ENCODE measurements at regions not wholly inside any gene's neighbourhood (a gene's known extent, or its start where the extent isn't known, plus 50 kb on each side); places are given as distances from the start of the nearest gene placed in this dataset.

DNA sequence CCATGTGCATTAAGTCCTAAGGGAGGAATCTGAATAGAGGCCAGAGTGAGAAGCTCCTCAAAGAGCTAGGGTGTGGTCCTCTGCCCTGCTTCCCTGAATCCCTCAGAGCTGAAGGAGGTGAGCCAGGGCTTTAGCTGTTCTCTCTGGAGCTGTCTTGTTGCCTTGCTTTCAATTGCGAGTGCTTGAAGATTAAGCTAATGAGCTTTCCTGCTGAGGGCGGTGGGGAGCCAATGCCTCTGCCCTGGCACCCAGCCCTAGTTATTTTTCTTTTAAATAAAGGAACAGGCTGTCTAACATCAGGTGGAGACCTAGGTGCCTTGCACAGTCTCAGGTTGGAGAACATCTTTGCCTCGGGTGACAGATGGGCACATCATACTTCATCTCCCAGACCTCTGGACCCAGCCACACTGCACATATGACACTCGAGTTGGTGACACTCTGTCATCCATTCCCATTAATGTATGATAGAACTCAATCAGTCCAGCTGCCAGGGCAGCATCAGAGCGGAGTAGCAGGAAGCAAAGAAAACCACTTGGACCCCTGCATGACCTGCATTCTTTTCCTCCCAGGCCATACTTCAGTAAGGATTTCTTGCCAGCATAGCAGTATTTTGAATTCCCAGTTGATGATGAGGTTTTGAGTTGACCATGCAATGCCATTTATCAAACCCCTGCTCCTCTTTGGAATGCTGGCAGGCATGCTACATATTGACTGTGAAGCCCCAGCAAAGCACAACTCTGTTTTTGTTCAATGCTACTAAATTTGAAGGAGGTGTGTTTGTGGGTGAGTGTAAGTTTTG is 292.7 kb downstream of the RNF144A start:
- H3K36me3 ChIP-seq (ENCODE audit: control insufficient read depth in 2 of 2, insufficient read depth in 1 of 2, low read length in 2 of 2) = no peaks in the 10 kb centered on the region
- POLR2A ChIA-PET = no interaction called here
- no peak overlapping the region for H3K27ac ChIP-seq (ENCODE audit: extremely low read depth, low read depth, low read length)
- no peak overlapping the region for H3K4me3 ChIP-seq (ENCODE audit: low read depth, low read length)
- no peaks in the 10 kb centered on the region for H3K9me3 ChIP-seq (ENCODE audit: control insufficient read depth, insufficient read depth, low read depth, low read length)
- TF ChIP-seq KLF7 (tag by site-specific recombination; IDR thresholded peaks at IDR 0.05; ENCODE audit: borderline replicate concordance) = no peak
- TF ChIP-seq ZNF473 (tag by site-specific recombination; IDR thresholded peaks at IDR 0.05) = no peak
- TF ChIP-seq, protein P1, sequence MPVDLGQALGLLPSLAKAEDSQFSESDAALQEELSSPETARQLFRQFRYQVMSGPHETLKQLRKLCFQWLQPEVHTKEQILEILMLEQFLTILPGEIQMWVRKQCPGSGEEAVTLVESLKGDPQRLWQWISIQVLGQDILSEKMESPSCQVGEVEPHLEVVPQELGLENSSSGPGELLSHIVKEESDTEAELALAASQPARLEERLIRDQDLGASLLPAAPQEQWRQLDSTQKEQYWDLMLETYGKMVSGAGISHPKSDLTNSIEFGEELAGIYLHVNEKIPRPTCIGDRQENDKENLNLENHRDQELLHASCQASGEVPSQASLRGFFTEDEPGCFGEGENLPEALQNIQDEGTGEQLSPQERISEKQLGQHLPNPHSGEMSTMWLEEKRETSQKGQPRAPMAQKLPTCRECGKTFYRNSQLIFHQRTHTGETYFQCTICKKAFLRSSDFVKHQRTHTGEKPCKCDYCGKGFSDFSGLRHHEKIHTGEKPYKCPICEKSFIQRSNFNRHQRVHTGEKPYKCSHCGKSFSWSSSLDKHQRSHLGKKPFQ (tag by site-specific recombination; IDR thresholded peaks at IDR 0.05) = no peak
- no peak for TF ChIP-seq KLF9 (tag by site-specific recombination; IDR thresholded peaks at IDR 0.05; ENCODE audit: low read depth)
- TF ChIP-seq PRDM1 (tag by site-specific recombination; IDR thresholded peaks at IDR 0.05) = no peak
- TF ChIP-seq ZNF354C (tag by site-specific recombination; IDR thresholded peaks at IDR 0.05; ENCODE audit: borderline replicate concordance, low read depth) = no peak
- no peaks in the 10 kb centered on the region for H3K4me1 ChIP-seq (ENCODE audit: control insufficient read depth, insufficient read depth, low read length)
- CTCF ChIA-PET = interaction anchor here (1.2 kb wide), 1 partner anchor 23 kb away, joined by 3 read pairs; no protein-coding TSS in a partner anchor

DNA sequence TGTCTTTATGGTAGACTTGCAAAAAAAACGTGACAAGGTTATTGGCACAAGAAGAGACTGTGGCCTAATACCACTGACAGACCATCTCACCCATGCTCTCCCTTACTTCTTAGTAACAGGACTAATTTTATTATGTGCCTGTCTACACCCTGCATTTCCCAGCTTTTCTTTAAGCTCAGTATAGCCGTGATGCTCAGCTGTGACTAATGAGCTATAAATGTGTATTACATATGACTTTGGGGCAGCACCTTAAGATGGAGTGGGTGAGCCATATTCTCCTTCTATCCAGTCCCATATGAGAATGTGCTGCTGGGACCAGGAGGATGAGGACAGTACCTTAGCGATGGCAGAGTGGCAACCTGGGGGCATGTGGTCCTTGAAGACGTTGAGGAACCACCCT is 293.5 kb downstream of the RNF144A start:
- no peak overlapping the region for H3K4me3 ChIP-seq (ENCODE audit: low read depth, low read length)
- no peaks in the 10 kb centered on the region for H3K9me3 ChIP-seq (ENCODE audit: control insufficient read depth, insufficient read depth, low read depth, low read length)
- no peak for TF ChIP-seq ZNF184 (tag by site-specific recombination; IDR thresholded peaks at IDR 0.05)
- H3K36me3 ChIP-seq (ENCODE audit: control insufficient read depth in 2 of 2, insufficient read depth in 1 of 2, low read length in 2 of 2) = no peaks in the 10 kb centered on the region
- ChIA-PET CTCF (interaction anchor here (1.2 kb wide), 1 partner anchor 22 kb away, joined by 3 read pairs; no protein-coding TSS in a partner anchor), POLR2A (no interaction called here)
- no peak overlapping the region for H3K27ac ChIP-seq (ENCODE audit: extremely low read depth, low read depth, low read length)
- no peaks in the 10 kb centered on the region for H3K4me1 ChIP-seq (ENCODE audit: control insufficient read depth, insufficient read depth, low read length)

DNA sequence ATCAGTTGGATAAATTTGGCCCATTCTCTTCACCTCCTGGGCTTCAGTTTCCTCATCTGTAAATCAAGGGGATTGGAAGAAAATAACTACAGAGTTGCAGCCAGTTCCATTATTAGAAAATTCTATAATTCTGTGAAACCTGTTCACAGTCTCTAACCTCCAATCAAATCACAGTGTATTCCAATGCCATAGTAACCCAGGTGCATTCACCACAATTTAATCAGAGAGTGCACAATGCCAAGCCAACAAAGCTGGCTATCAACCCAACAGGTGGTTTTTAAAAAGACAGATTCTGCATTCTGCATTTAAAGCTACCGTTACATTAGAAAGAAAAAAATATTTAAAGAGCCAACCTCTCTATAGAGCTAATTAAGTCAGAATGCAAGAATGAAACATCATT is 308.6 kb downstream of the RNF144A start:
- Histone ChIP-seq H3K27ac (ENCODE audit: extremely low read depth, low read depth, low read length) (no peak overlapping the region), H3K4me3 (ENCODE audit: low read depth, low read length) (no peak overlapping the region), H3K9me3 (ENCODE audit: control insufficient read depth, insufficient read depth, low read depth, low read length) (no peaks in the 10 kb centered on the region; the same call in 1 of the 2 replicates), H3K4me1 (ENCODE audit: control insufficient read depth, insufficient read depth, low read length) (no peaks in the 10 kb centered on the region), H3K36me3 (ENCODE audit: control insufficient read depth in 2 of 2, insufficient read depth in 1 of 2, low read length in 2 of 2) (no peaks in the 10 kb centered on the region)
- CTCF ChIA-PET = no interaction called here
- POLR2A ChIA-PET = no interaction called here
- TF ChIP-seq ZNF791 (tag by site-specific recombination; IDR thresholded peaks at IDR 0.05) (no peak), GLI4 (tag by site-specific recombination; IDR thresholded peaks at IDR 0.05) (no peak), ZNF544 (tag by site-specific recombination; IDR thresholded peaks at IDR 0.05) (no peak), ZNF350 (tag by site-specific recombination; IDR thresholded peaks at IDR 0.05) (no peak), ZNF830 (tag by site-specific recombination; IDR thresholded peaks at IDR 0.05; ENCODE audit: low read depth) (no peak), ZNF169 (tag by site-specific recombination; IDR thresholded peaks at IDR 0.05) (no peak), ZNF2 (tag by site-specific recombination; IDR thresholded peaks at IDR 0.05) (no peak), ZNF239 (tag by site-specific recombination; IDR thresholded peaks at IDR 0.05) (no peak), RBAK (tag by site-specific recombination; IDR thresholded peaks at IDR 0.05) (no peak), BCL11A (tag by site-specific recombination; IDR thresholded peaks at IDR 0.05; ENCODE audit: low read depth) (no peak)
- TF ChIP-seq, protein P2, sequence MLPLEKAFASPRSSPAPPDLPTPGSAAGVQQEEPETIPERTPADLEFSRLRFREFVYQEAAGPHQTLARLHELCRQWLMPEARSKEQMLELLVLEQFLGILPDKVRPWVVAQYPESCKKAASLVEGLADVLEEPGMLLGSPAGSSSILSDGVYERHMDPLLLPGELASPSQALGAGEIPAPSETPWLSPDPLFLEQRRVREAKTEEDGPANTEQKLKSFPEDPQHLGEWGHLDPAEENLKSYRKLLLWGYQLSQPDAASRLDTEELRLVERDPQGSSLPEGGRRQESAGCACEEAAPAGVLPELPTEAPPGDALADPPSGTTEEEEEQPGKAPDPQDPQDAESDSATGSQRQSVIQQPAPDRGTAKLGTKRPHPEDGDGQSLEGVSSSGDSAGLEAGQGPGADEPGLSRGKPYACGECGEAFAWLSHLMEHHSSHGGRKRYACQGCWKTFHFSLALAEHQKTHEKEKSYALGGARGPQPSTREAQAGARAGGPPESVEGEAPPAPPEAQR (tag by site-specific recombination; IDR thresholded peaks at IDR 0.05) = no peak
- TF ChIP-seq, protein P3, sequence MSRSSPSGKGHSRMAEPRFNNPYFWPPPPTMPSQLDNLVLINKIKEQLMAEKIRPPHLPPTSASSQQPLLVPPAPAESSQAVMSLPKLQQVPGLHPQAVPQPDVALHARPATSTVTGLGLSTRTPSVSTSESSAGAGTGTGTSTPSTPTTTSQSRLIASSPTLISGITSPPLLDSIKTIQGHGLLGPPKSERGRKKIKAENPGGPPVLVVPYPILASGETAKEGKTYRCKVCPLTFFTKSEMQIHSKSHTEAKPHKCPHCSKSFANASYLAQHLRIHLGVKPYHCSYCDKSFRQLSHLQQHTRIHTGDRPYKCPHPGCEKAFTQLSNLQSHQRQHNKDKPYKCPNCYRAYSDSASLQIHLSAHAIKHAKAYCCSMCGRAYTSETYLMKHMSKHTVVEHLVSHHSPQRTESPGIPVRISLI (tag by site-specific recombination; IDR thresholded peaks at IDR 0.05) = no peak
- TF ChIP-seq, protein P4, sequence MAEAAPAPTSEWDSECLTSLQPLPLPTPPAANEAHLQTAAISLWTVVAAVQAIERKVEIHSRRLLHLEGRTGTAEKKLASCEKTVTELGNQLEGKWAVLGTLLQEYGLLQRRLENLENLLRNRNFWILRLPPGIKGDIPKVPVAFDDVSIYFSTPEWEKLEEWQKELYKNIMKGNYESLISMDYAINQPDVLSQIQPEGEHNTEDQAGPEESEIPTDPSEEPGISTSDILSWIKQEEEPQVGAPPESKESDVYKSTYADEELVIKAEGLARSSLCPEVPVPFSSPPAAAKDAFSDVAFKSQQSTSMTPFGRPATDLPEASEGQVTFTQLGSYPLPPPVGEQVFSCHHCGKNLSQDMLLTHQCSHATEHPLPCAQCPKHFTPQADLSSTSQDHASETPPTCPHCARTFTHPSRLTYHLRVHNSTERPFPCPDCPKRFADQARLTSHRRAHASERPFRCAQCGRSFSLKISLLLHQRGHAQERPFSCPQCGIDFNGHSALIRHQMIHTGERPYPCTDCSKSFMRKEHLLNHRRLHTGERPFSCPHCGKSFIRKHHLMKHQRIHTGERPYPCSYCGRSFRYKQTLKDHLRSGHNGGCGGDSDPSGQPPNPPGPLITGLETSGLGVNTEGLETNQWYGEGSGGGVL (tag by site-specific recombination; IDR thresholded peaks at IDR 0.05) = no peak
- TF ChIP-seq, protein P5, sequence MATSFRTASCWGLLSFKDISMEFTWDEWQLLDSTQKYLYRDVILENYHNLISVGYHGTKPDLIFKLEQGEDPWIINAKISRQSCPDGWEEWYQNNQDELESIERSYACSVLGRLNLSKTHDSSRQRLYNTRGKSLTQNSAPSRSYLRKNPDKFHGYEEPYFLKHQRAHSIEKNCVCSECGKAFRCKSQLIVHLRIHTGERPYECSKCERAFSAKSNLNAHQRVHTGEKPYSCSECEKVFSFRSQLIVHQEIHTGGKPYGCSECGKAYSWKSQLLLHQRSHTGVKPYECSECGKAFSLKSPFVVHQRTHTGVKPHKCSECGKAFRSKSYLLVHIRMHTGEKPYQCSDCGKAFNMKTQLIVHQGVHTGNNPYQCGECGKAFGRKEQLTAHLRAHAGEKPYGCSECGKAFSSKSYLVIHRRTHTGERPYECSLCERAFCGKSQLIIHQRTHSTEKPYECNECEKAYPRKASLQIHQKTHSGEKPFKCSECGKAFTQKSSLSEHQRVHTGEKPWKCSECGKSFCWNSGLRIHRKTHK (tag by site-specific recombination; IDR thresholded peaks at IDR 0.05) = no peak
- TF ChIP-seq, protein P6, sequence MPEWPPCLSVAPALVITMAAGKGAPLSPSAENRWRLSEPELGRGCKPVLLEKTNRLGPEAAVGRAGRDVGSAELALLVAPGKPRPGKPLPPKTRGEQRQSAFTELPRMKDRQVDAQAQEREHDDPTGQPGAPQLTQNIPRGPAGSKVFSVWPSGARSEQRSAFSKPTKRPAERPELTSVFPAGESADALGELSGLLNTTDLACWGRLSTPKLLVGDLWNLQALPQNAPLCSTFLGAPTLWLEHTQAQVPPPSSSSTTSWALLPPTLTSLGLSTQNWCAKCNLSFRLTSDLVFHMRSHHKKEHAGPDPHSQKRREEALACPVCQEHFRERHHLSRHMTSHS (tag by site-specific recombination; IDR thresholded peaks at IDR 0.05) = no peak
